Smooth muscle cell (in vitro differentiated cells): ENCODE measurements at regions not wholly inside any gene's neighbourhood (a gene's known extent, or its start where the extent isn't known, plus 50 kb on each side); places are given as distances from the start of the nearest gene placed in this dataset.

ENCODE experiments used
- DNase-seq: peaks from one replicate; lab custom pipeline; 2025; ENCODE audit not compliant: unreplicated experiment; lab: John Stamatoyannopoulos, UW
- H2AFZ ChIP-seq: fragments of 200-600 bp; sonication (generic); 2 replicates; pipeline ENCODE4 v1.6.0; 2016; ENCODE audit warnings: antibody characterized with exemption, low read depth, mild to moderate bottlenecking
- H3F3A ChIP-seq: fragments of 200-600 bp; sonication (generic); 2 replicates; pipeline ENCODE4 v1.6.0; 2017; ENCODE audit warnings: antibody characterized with exemption, low read depth
- H3K27ac ChIP-seq: fragments of 200-600 bp; sonication (generic); 2 replicates; pipeline ENCODE4 v1.5.1; 2016; ENCODE audit warnings: low read depth, mild to moderate bottlenecking
- H3K27me3 ChIP-seq: fragments of 200-600 bp; sonication (generic); 2 replicates; pipeline ENCODE4 v1.6.1; 2016; ENCODE audit warnings: low read depth, mild to moderate bottlenecking
- H3K36me3 ChIP-seq: fragments of 200-600 bp; sonication (generic); 2 replicates; pipeline ENCODE4 v1.5.1; 2016; ENCODE audit warnings: low read depth
- H3K4me1 ChIP-seq: fragments of 200-600 bp; sonication (generic); 2 replicates; pipeline ENCODE4 v1.5.1; 2016; ENCODE audit warnings: low read depth
- H3K4me2 ChIP-seq: fragments of 200-600 bp; sonication (generic); 2 replicates; pipeline ENCODE4 v1.6.0; 2016; ENCODE audit warnings: mild to moderate bottlenecking
- H3K4me3 ChIP-seq: fragments of 200-600 bp; sonication (generic); 2 replicates; pipeline ENCODE4 v1.5.1; 2016; ENCODE audit warnings: mild to moderate bottlenecking
- H3K79me2 ChIP-seq: fragments of 200-600 bp; sonication (generic); 2 replicates; pipeline ENCODE4 v1.6.0; 2016; ENCODE audit warnings: low read depth, mild to moderate bottlenecking
- H3K9ac ChIP-seq: fragments of 200-600 bp; sonication (generic); 2 replicates; pipeline ENCODE4 v1.6.0; 2016; ENCODE audit warnings: low read depth
- H3K9me3 ChIP-seq: fragments of 200-600 bp; sonication (generic); replicated peaks from 2 replicates; pipeline ENCODE4 v1.5.1; 2016; ENCODE audit warnings: low read depth
- H4K20me1 ChIP-seq: fragments of 200-600 bp; sonication (generic); 2 replicates; pipeline ENCODE4 v1.6.0; 2016; ENCODE audit warnings: low read depth
- CTCF ChIP-seq: fragments of 200-600 bp; sonication (generic); IDR thresholded peaks from 2 replicates; pipeline ENCODE4 v1.5.1; 2017; ENCODE audit warnings: borderline replicate concordance, mild to moderate bottlenecking, antibody characterized with exemption; ENCODE audit not compliant: insufficient read depth, poor library complexity, severe bottlenecking
- WGBS: methylation state at CpG from one replicate; pipeline ENCODE4 v1.1.7; 2016; ENCODE audit warnings: low lambda C conversion rate; 5-methylcytosine and 5-hydroxymethylcytosine counted together

- H4K20me1 ChIP-seq: no peaks in the 10 kb centered on the region
- no peak for DNase-seq
- H3F3A ChIP-seq: no peaks in the 10 kb centered on the region
- H2AFZ ChIP-seq: no peak overlapping the region
- TF ChIP-seq CTCF: no peak
- 95% methylated on average over 3 of the region's 3 CpGs for WGBS
- no peak overlapping the region for H3K9ac ChIP-seq
- no peak overlapping the region for H3K4me3 ChIP-seq
- H3K79me2 ChIP-seq: no peaks in the 10 kb centered on the region
- H3K27me3 ChIP-seq: no peaks in the 10 kb centered on the region
- H3K36me3 ChIP-seq: no peaks in the 10 kb centered on the region
- no peaks in the 10 kb centered on the region for H3K4me1 ChIP-seq
- no peak overlapping the region for H3K27ac ChIP-seq
- no peaks in the 10 kb centered on the region for H3K9me3 ChIP-seq
- no peak overlapping the region for H3K4me2 ChIP-seq
These were observed 1408.2 kb upstream of the PIK3C3 start for GRCh38 chr18:40546875-40547274.

GRCh38 chr18:40534723-40535122, 1420.3 kb upstream of the PIK3C3 start:
- Histone ChIP-seq H3K9ac (no peak overlapping the region), H3K27me3 (no peaks in the 10 kb centered on the region), H4K20me1 (no peaks in the 10 kb centered on the region), H3K4me2 (no peak overlapping the region), H3K4me1 (no peaks in the 10 kb centered on the region), H2AFZ (no peak overlapping the region), H3K9me3 (no peaks in the 10 kb centered on the region), H3K27ac (no peak overlapping the region), H3K36me3 (no peaks in the 10 kb centered on the region), H3K79me2 (no peaks in the 10 kb centered on the region), H3K4me3 (no peak overlapping the region), H3F3A (no peaks in the 10 kb centered on the region)
- no peak for TF ChIP-seq CTCF
- DNase-seq: no peak
- WGBS: 93% methylated on average over 2 of the region's 2 CpGs

- Histone ChIP-seq H3K4me3 (no peak overlapping the region), H2AFZ (no peak overlapping the region), H3K4me1 (no peaks in the 10 kb centered on the region), H3F3A (no peaks in the 10 kb centered on the region), H3K27ac (no peak overlapping the region), H3K4me2 (no peak overlapping the region), H3K36me3 (no peaks in the 10 kb centered on the region), H3K27me3 (no peaks in the 10 kb centered on the region), H3K79me2 (no peaks in the 10 kb centered on the region), H4K20me1 (no peaks in the 10 kb centered on the region), H3K9me3 (no peaks in the 10 kb centered on the region), H3K9ac (no peak overlapping the region)
- TF ChIP-seq CTCF: no peak
- no peak for DNase-seq
- 71% methylated on average over 1 of the region's 1 CpG for WGBS
These were observed 1423.0 kb upstream of the PIK3C3 start for GRCh38 chr18:40532046-40532445.

- Histone ChIP-seq H3K9ac (no peak overlapping the region), H3K4me1 (no peaks in the 10 kb centered on the region), H3K36me3 (no peaks in the 10 kb centered on the region), H3F3A (no peaks in the 10 kb centered on the region), H3K27ac (no peak overlapping the region), H3K27me3 (no peaks in the 10 kb centered on the region), H3K4me3 (no peak overlapping the region), H3K79me2 (no peaks in the 10 kb centered on the region), H3K9me3 (no peaks in the 10 kb centered on the region), H2AFZ (peak overlapping the region; percentile 8), H3K4me2 (no peak overlapping the region), H4K20me1 (no peaks in the 10 kb centered on the region)
- no peak for TF ChIP-seq CTCF
- DNase-seq: no peak
- 48% methylated on average over 2 of the region's 2 CpGs for WGBS
These were observed 1424.0 kb upstream of the PIK3C3 start for GRCh38 chr18:40531051-40531450.
